GM18502 (cell line): ENCODE measurements at regions not wholly inside any gene's neighbourhood (a gene's known extent, or its start where the extent isn't known, plus 50 kb on each side); places are given as distances from the start of the nearest gene placed in this dataset.

ENCODE experiments used
- ATAC-seq: cut with Tn5 transposase; IDR thresholded peaks from one replicate; pipeline ENCODE4 v1.9.1; 2021; ENCODE audit warnings: mild to moderate bottlenecking; ENCODE audit not compliant: unreplicated experiment, poor library complexity

DNA sequence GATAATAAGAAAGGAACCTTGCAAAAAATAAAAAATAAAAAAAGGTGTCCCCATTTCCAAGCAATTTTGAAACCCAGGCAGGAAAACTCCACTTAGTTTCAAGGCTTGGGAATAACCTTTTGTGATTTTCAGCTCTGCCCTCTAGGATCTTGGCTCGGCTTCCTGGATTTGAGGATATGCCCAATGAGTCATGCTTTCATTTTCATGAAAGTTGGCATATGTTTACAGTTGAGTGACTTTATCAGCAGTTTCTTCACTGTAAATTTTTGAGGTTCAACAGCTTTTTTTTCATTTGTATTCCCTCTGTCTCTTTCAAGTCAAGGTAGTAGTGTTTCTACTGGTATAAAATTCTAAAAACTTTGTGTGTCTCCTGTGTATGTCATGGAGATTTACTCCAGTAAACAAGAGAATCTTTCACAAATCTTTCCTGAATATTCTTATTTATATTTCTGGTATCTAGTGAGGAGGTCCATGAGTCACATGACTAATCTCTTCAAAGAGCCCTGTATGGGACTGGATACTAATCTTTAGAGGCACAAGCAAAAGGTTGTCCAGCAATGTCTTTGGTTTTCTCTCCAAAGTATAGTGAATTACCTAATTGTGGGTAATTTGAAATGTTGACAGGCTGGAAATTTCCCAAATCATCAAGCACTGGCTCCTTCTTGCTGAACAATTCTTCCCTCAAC is 335.3 kb downstream of the BRINP2 start:
- ATAC-seq, result no peak

GRCh38 chr1:177495878-177496277 is 325.1 kb downstream of the BRINP2 start:
- ATAC-seq, result no peak

DNA sequence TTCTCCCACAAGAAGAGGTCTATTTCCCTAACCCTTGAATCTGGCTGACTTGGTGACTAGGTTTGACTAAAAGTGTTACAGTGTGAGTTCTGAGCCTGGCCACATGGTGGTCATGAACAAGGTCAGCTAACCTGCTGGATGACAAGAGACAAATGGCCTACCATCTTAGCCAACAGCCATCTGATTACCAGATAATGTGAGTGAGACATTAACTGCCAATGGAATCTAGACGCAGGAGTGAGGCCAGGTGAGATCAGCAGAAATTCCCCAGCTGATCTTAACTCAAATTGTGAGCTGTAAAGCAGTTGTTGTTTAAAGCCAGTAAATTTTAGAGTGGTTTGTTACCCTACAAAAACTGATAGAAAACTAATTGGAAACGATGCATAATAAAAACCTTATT is 320.0 kb downstream of the BRINP2 start:
- ATAC-seq, result no peak

DNA sequence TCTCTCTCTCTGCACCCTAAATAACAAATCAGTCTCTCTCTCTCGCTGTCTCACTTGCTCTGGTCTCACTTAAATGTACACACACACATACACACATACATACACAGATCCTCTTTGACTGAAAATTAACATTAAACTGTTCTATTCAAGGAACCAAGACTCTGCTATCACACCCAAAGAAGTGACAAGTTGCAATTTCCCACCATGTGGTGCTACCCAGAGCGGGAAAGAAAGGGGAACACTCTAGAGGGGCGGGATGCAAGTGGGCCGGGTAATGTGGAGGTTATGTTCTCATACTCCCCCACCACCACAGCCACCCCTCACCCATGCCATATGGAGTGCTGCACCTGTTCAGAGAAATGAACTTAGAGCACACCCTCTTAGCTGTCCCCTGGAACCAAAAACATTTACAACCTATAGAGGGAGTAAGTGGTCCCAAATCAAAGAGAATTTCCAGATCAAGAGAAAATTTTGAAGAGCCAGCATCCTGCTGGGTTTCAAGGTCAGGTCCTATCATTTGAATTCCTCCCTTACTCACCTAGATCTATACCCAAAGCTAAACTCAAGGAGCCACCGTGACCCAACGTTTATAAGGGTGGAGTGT is 319.4 kb downstream of the BRINP2 start:
- ATAC-seq, result no peak

DNA sequence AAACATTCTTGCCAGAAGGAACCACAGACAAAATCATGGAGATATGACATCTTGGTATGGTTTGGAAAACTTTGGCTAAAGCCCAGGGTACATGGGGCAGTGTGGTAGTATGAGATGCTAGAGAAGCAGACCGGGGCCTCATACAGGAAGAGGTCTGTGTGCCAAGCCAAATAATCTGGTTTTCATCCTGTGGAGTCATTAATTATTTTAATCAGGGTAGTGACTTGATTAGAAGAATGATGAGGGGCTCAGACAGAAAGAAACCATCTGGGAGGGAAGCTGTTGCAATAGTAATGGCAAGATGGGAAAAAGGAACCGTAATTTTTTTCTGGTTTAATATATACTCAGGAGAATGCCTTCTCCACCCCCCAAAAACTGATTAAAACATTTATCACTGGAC is 318.0 kb downstream of the BRINP2 start:
- ATAC-seq, result no peak

- no peak for ATAC-seq
Observed at GRCh38 chr1:177487481-177487880, 316.7 kb downstream of the BRINP2 start.

DNA sequence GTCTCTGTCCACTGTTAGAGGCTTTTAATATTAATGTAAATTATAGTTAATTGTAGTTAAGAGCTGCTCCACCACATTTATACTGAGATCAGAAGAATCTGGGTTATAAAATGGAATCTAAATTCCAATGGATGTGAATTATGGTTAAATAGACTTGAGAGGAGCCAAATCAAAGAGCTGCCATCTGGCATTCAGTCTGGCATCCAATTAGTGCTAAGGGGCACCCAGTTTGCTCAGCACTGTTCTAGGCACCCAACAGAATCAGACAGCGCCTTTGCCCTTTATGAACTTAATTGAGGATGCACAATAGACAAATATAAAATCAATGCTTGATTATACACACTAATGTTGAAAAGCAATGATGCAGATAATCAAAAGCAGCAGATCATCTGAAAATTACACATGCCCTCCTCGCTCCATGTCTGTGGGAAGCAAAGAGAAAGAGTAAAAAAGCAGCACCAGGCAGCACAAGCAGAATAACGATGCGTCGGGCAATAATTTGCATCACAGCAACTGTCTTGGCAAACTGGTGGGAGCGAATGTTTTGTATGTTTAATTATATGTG is 310.1 kb downstream of the BRINP2 start:
- ATAC-seq, result no peak

- ATAC-seq, result no peak
Observed at GRCh38 chr1:177479600-177479999, 308.8 kb downstream of the BRINP2 start.

- no peak for ATAC-seq
Observed at GRCh38 chr1:177476676-177477075, 305.9 kb downstream of the BRINP2 start.

GRCh38 chr1:177472567-177472966 is 301.8 kb downstream of the BRINP2 start:
- no peak for ATAC-seq

DNA sequence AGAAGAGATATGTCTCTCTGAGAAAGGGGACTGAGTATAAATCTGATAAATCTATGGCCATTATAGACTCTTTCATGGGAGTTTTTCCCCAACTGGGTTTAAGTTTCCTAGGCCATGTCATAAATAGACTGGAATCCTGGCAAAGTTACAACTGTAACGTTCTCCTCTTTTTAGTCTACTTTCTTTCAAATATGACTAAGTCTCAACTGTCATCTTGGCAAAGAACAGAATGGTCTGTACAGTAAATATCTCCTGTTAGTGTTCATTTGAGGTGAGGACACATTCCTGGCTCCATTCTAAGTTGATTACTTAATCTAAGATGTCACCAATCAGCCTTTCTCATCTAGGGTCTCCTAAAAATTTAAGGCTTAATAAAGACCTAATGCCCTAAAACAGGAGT is 300.5 kb downstream of the BRINP2 start:
- no peak for ATAC-seq

DNA sequence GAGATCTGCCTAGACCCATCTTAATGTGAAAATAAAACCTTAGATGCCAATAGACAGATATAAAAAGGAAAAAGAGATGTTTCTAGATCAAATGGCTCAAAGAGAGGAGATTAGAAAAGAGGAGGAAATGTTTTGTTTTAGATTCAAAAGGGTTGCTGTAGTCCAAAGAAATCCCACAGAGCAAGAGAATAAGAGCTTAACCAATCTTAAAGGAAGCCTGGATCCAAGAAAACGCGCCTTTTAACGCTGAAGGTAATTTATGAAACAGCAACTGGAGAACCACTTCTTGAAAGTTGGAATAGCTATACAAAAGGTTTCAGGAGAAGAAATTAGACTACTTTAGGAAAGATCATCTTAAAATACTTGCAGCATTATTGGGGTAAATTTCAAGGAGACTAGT is 298.8 kb downstream of the BRINP2 start:
- no peak for ATAC-seq

GRCh38 chr1:177466286-177466685 is 295.5 kb downstream of the BRINP2 start:
- no peak for ATAC-seq

DNA sequence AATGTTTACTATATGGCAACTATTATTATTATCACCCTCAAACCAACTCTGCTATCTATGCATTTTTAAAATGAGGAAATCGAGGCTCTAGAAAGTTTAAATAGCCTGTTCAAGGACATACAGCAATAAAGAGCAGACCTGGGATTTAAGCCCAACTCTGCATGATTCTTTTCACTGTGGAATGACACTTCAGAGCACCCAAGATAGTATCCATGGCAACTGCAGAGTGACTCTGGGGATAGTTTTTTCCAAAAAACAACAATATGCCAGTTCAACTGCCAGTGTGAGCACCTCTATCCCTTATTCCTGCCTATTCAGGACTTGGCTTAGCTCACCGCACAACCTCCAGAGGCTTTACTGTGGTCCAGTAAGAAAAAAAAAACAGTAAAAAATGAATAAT is 293.9 kb downstream of the BRINP2 start:
- ATAC-seq, result no peak

DNA sequence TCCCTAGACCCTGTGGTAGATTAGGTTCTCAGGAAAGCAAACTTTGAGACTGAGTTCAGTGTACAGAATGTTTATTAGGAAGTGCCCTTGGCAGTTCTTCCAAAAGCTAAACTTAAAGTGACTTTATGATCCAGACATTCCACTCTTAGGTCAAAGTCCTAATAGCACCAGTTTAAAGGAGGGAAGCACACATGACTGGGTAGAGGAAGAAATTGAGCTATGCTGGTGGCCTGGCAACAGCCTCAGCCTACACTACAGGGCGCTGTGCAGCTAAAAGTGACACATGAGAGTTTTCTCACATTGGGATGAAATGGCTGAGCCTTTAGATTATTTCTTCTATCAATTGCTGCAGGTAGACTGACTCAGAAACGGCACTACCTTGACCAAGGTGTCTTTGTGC is 280.4 kb downstream of the BRINP2 start:
- ATAC-seq, result no peak

DNA sequence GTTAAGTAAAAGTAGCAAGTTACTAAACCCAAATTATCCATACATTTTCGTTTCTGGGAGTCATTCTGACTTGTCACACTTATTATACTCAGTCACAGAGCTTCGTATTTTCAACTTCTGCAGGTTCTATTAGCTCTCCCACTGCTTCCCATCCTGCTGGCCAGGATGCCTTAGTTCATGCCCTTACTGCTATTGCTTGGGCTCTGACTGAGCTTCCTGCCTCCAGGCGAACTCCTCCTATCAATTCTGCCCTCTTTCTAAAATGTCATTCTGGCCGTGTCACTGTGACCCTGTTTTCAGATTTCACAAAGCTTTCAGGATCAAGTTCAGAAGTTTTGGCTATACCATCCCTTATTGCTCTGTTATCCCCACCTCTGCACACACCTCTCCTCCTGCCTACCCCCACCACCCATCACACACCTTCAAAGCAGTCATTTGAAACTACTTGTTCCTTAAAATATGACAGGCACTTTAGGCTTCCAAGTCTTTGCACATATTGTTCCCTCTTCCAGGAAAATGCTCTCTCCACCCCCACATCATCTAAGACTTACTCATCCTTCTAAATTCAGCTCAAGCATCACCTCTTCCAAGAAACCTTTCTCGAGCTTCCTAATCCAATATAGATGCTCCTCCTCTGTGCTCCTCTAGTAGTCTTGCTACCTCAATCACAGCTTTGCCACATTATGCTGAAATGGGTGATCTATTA is 278.0 kb downstream of the BRINP2 start:
- ATAC-seq, result no peak

- ATAC-seq, result no peak
Observed at GRCh38 chr1:177448036-177448615, 277.4 kb downstream of the BRINP2 start.

DNA sequence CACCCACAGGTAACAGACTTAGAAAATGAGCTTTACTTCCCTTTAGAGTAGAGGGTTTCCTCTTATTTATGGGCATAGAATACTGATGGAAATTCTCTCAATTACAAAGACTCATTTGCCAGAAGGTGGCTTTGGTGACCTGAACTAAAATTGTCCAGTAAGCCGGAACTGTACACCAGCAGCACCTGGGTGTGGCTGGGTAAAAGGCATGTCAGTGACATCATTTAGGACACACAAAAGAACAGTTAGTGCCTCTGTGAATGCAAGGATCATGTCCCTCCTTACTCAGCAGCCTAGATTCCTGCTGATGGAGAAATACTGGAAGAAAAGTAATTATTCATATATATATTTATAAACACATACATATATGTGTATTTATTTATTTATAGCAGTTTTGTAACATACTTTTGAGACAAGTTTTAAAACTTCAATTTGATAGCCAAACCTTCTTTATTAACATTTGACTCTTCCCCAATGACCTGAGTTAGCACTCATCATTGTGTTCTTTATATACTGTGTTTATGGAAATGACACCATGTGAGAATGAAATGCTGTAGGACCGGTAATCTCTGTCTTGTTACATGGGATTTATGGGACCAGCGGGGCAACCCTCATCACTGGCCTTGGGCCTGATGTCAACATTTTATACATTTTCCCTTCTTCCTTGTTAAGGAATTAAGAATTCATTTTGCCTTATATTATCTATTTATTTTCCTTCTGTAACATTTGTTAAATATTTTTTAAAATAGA is 274.4 kb downstream of the BRINP2 start:
- ATAC-seq, result no peak

DNA sequence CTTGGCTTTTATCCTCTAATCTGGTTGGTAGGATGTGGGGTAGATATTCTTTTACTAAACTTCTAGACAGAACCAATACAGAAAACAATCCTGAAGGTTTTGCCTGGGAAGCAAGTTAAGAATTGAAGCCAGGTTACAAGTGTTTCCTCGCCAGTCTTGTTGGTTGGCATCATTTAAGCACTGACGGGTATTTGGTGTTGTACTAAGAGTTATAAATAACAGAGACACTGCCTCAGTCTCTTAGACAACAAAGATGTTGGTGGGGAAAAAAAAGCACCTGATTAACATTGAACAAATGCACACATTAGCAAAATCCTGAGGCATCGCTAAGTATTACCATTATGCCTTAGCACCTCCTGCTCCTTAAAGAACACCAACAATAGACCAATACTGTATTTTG is 272.2 kb downstream of the BRINP2 start:
- ATAC-seq, result no peak

- no peak for ATAC-seq
Observed at GRCh38 chr1:177442584-177442983, 271.8 kb downstream of the BRINP2 start.
